ENCODE measurements at regions not wholly inside any gene's neighbourhood (a gene's known extent, or its start where the extent isn't known, plus 50 kb on each side); places are given as distances from the start of the nearest gene placed in this dataset.

- DNase-seq (ENCODE audit: low read depth): no peak
Measured at GRCh38 chr17:21517538-21518293, 141.6 kb downstream of the KCNJ12 start.

- DNase-seq (ENCODE audit: low read depth): no peak
Measured at GRCh38 chr17:21522755-21523336, 146.7 kb downstream of the KCNJ12 start.

GRCh38 chr17:21523497-21524210, 147.5 kb downstream of the KCNJ12 start:
- DNase-seq (ENCODE audit: low read depth): no peak

- DNase-seq (ENCODE audit: low read depth): peak; percentile 18
Measured at GRCh38 chr17:21524211-21524591, 148.0 kb downstream of the KCNJ12 start.

- DNase-seq (ENCODE audit: low read depth): no peak
Measured at GRCh38 chr17:21525464-21526130, 149.4 kb downstream of the KCNJ12 start.

- DNase-seq (ENCODE audit: low read depth): no peak
Measured at GRCh38 chr17:21528031-21528695, 152.0 kb downstream of the KCNJ12 start.

GRCh38 chr17:21530311-21530710, 154.2 kb downstream of the KCNJ12 start:
- DNase-seq (ENCODE audit: low read depth): no peak

GRCh38 chr17:21530841-21531240, 154.7 kb downstream of the KCNJ12 start:
- no peak for DNase-seq (ENCODE audit: low read depth)

- DNase-seq (ENCODE audit: low read depth): no peak
Measured at GRCh38 chr17:21532763-21533385, 156.7 kb downstream of the KCNJ12 start.

- no peak for DNase-seq (ENCODE audit: low read depth)
Measured at GRCh38 chr17:21535686-21536375, 156.5 kb upstream of the KCNJ18 start.

- DNase-seq (ENCODE audit: low read depth): no peak
Measured at GRCh38 chr17:21537302-21537701, 155.0 kb upstream of the KCNJ18 start.

GRCh38 chr17:21538615-21539014, 153.7 kb upstream of the KCNJ18 start:
- no peak for DNase-seq (ENCODE audit: low read depth)

GRCh38 chr17:21539146-21539545, 153.2 kb upstream of the KCNJ18 start:
- no peak for DNase-seq (ENCODE audit: low read depth)

- no peak for DNase-seq (ENCODE audit: low read depth)
Measured at GRCh38 chr17:21540502-21540901, 151.8 kb upstream of the KCNJ18 start.

GRCh38 chr17:21542070-21542469, 150.3 kb upstream of the KCNJ18 start:
- no peak for DNase-seq (ENCODE audit: low read depth)

- no peak for DNase-seq (ENCODE audit: low read depth)
Measured at GRCh38 chr17:21542991-21543390, 149.3 kb upstream of the KCNJ18 start.

- DNase-seq (ENCODE audit: low read depth): no peak
Measured at GRCh38 chr17:21545064-21545463, 147.3 kb upstream of the KCNJ18 start.

GRCh38 chr17:21548236-21548635, 144.1 kb upstream of the KCNJ18 start:
- DNase-seq (ENCODE audit: low read depth): no peak

- peak; percentile 44 for DNase-seq (ENCODE audit: low read depth)
Measured at GRCh38 chr17:21549107-21549687, 143.1 kb upstream of the KCNJ18 start.

- DNase-seq (ENCODE audit: low read depth): peak; percentile 51
Measured at GRCh38 chr17:21550031-21550430, 142.3 kb upstream of the KCNJ18 start.
